HG02759 (cell line): ENCODE measurements at regions not wholly inside any gene's neighbourhood (a gene's known extent, or its start where the extent isn't known, plus 50 kb on each side); places are given as distances from the start of the nearest gene placed in this dataset.
"Not testable (repeated sequence)": the region's sequence is repeated elsewhere in the genome, so short reads cannot be mapped to it uniquely, and the experiment has no call there.

Experiments
- ATAC-seq: cut with Tn5 transposase; IDR thresholded peaks from one replicate; pipeline ENCODE4 v1.9.1; 2021; ENCODE audit warnings: mild to moderate bottlenecking, moderate library complexity; ENCODE audit not compliant: unreplicated experiment

GRCh38 chr13:81283561-81283960 lies 942.6 kb upstream of the SPRY2 start:
- ATAC-seq, result no peak

- peak; percentile 47 for ATAC-seq
These were observed 942.1 kb upstream of the SPRY2 start for GRCh38 chr13:81283062-81283461.

GRCh38 chr13:81275666-81276258 lies 934.8 kb upstream of the SPRY2 start:
- ATAC-seq, result no peak

- ATAC-seq, result no peak
These were observed 906.8 kb upstream of the SPRY2 start for GRCh38 chr13:81247711-81248110.

GRCh38 chr13:81246556-81246955 lies 905.6 kb upstream of the SPRY2 start:
- ATAC-seq, result no peak

- no peak for ATAC-seq
These were observed 903.1 kb upstream of the SPRY2 start for GRCh38 chr13:81244011-81244410.

- no peak for ATAC-seq
These were observed 889.5 kb upstream of the SPRY2 start for GRCh38 chr13:81230386-81230785.

GRCh38 chr13:81226830-81227229 lies 885.9 kb upstream of the SPRY2 start:
- not testable (repeated sequence) for ATAC-seq

GRCh38 chr13:81224209-81224833 lies 883.4 kb upstream of the SPRY2 start:
- ATAC-seq, result no peak

- no peak for ATAC-seq
These were observed 882.9 kb upstream of the SPRY2 start for GRCh38 chr13:81223778-81224177.

GRCh38 chr13:81211713-81212112 lies 870.8 kb upstream of the SPRY2 start:
- ATAC-seq, result no peak

GRCh38 chr13:81207636-81208035 lies 866.7 kb upstream of the SPRY2 start:
- no peak for ATAC-seq

GRCh38 chr13:81207231-81207630 lies 866.3 kb upstream of the SPRY2 start:
- no peak for ATAC-seq

GRCh38 chr13:81203783-81204182 lies 862.9 kb upstream of the SPRY2 start:
- ATAC-seq, result no peak

GRCh38 chr13:81199956-81200355 lies 859.0 kb upstream of the SPRY2 start:
- no peak for ATAC-seq

GRCh38 chr13:81197966-81198365 lies 857.0 kb upstream of the SPRY2 start:
- ATAC-seq, result no peak

GRCh38 chr13:81197483-81197882 lies 856.6 kb upstream of the SPRY2 start:
- ATAC-seq, result no peak

GRCh38 chr13:81194362-81194761 lies 853.4 kb upstream of the SPRY2 start:
- ATAC-seq, result no peak

GRCh38 chr13:81184556-81185265 lies 843.8 kb upstream of the SPRY2 start:
- ATAC-seq, result no peak

- ATAC-seq, result no peak
These were observed 831.7 kb upstream of the SPRY2 start for GRCh38 chr13:81172603-81173002.

- ATAC-seq, result peak; percentile 67
These were observed 830.2 kb upstream of the SPRY2 start for GRCh38 chr13:81171065-81171647.

- ATAC-seq, result not testable (repeated sequence)
These were observed 822.9 kb upstream of the SPRY2 start for GRCh38 chr13:81163823-81164222.
